Fibroblast of skin of left quadriceps (primary cell): ENCODE measurements at regions not wholly inside any gene's neighbourhood (a gene's known extent, or its start where the extent isn't known, plus 50 kb on each side); places are given as distances from the start of the nearest gene placed in this dataset.

Source experiments
- DNase-seq, 2 experiments: peaks; one replicate each; pipeline ENCODE4 v3.0.0-alpha.2; 2013; ENCODE audit warnings: low read depth in 2 of 2

DNA sequence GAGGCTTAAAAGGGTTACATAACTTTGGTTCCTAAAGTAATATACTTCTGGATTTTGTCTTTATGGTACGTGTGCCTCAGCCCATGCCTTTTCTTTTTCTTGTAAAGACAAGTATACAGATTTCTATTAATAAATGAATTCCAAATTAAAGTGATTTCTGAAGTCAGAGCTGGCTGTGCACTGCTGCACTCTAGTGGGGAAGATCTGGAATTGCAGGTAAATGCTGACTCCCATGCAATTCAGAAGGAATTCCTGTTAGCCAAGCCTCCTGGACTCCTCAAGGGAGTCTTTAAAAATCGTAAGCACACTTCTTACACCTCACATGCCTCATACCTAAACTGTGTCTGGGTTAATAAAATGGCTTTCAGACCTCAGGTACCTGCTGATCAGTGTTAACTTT, 118.4 kb upstream of the SLC7A1 start:
- DNase-seq = no peak

DNA sequence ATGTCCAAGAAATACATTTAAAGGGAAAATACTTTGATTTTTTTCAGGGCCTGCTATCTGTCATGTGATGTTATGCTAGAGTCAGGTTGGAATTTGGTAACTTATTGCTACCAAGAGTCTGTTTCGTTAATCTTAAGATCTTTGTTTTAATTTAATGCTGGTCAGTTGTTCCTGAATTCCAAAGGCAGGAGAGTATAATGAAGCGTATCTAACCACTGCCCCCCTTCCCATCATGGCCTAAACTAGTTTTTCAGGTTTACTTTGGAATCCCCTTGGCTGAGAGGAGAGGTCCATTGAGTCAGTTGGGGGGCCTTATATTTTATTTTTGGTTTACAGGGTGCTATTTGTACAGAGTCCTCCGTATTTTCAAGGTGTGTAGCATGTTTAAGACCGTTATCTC, 116.3 kb upstream of the SLC7A1 start:
- no peak for DNase-seq

DNA sequence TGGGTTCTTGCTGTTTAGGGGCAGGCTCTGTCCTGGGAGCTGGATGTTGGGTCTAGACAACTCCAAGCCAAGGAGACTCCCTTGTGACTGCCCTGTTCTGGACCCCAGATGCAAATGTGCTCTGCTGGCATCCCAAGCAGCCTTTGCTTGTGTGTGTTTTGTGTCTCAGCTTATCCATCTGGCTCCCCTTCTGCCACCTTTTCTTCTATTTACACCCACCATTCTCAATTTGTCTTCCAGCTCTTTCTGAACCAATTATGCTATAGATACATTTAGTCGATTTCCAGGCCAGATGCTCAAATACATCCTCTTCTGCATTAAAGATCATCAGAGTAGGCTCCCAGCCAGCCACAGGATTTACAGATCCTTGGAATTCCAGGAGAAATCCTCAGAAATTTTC, 115.0 kb upstream of the SLC7A1 start:
- no peak for DNase-seq

DNA sequence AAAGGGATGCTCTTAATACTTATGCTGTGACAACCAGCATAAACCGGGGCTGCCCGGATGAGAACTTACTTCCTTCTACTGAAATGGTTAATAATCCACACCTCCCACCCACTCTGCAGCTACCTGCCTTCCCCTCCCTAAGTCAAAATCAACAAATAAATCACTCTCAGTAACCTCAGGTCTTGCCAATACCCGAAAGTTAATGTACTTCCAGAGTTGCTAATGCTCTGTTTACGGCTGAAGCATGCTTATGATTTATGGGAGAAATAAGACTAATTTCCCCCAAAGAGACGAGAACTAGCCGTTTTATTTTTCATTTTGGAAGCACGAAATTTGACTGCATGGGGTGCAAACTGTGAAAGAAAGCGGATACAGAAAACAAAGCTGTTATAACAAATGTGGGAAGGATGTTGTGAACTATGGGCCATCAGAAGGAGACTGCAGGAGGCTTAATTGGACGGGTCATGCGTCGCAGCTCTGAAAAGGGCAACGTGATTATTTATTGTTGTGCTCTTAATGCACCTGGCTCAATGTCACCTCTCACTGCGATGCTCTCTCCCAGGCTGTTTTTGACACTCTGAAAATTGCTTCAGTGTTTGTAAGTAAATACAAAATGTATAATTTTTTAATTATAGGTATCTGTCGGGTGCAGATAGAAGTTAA, 114.0 kb upstream of the SLC7A1 start:
- no peak for DNase-seq

DNA sequence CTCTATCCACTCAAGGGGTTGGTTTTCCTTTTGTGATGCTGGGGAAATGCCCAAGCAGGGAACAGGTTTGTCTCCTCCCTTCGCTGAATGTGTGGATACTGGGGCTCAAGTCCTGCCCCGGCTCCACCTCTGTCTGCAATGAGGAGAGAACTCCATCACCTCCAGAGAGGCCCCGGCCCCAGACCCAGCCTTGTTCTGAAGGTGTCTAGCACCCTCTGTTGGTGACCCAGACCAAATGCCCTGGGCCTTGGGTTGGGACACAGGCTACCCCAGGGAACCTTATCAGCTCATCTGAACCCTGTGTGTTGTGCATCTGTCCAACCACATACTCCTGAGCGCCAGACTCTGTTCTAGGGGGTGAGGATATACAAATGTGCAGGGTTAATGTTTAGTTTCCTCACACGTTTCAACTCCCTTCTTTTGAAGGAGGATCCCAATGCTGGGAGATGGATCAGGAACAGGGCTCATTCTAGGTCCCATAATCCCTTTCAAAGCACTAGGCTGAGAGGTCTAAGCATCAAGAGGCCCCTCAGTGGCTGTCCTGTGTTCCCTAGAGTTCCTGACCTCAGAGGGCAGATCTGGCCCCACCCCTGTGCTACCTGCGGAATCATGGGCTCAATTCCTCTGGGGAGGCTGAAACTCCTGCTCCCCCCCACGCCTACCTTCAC, 112.5 kb upstream of the SLC7A1 start:
- DNase-seq = peak; percentile 12 to 16

DNA sequence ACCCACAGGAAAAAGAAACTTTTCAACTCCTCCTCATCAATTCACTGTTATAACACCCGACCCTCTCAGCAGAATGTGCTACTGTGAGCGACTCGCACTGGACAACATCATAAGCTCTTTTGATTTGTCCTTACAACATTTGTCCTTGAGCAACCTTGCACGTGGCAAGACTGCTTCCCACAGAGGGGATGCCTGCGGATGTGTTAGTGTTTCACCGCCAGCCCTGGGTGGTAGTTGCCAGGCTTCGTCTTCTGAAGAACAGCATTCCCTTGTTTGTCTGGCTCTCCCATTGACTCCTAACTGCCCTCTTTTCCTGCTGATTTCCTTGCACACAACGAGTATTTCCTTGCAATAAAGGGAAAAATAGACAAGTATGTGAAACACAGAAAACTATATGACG, 111.4 kb upstream of the SLC7A1 start:
- DNase-seq = no peak

DNA sequence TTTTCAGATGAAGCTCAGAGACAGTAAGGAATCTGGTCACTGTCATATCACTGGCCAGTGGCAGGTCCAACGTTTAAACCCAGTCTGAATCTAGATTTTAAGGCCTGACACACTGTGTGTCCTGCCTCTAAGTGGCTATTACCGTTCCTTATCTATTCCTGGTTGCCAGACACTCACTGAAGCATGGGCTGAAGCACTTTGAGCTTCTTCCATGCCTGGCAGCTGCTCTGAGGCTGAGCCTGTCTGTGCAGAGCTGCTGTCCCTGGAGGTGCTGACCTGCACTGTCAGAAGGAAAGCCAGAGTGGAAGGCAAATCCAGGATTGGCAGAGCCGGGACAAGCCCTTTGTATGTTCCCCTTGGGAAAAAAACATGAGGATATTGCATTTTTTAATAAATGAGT, 109.2 kb upstream of the SLC7A1 start:
- DNase-seq = no peak

DNA sequence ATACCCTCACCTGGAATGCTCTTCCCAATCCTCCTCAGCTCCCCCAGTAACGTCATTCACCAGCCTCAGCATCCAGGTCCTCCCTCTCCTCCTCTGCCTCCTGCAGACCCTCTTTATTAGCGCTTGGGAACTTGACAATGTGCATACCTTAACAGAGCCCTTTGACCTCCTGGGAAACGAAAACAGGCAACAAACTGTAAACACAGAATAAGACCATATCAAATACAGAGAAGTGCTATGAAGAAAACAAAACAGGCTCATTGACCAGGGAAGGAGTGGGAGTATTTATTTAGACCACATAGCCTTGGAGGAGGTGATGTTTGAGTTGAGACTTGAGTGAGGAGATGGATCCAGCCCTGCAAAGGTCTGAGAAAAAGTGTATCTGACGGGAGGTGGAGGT, 107.9 kb upstream of the SLC7A1 start:
- DNase-seq = no peak

DNA sequence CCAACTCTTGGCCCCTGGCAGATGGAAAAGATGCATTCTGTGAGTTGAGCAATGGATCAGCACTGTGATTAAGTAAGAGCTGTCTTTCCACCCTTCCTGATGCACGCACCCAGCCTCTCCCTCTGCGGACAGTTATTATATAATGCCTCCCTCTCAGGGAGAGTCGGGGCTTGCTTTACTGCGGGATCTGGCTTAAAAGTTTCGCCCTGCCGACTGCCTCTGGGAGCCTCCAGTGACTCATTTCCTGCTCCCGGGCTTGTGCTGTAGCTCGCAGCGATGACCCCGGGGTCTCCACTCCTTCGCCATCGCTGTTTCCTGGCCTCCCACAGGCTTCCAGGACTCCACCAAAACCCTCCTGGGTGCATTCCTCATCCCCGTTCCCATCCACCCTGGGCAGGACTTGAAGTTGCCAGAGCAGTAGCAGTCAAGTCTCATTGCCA, 107.4 kb upstream of the SLC7A1 start:
- DNase-seq = peak; percentile 83

DNA sequence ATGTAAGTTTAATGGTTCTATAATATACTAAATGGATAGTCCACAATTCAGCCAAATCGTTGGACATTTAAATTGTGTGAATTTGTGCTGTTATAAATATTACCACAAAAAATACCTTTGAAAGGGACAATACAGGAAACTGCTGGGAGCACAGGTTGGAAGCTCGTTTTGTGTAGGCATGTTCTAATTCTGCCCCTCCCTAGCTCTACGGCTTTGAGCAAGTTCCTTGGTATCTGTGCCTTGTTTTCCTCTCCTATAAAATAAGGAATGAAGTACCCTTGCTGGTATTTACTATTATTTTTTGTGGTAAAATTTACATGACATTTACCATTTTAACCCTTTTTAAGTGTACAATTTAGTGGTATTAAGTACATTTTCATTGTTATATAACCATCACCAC, 102.6 kb upstream of the SLC7A1 start:
- no peak for DNase-seq

DNA sequence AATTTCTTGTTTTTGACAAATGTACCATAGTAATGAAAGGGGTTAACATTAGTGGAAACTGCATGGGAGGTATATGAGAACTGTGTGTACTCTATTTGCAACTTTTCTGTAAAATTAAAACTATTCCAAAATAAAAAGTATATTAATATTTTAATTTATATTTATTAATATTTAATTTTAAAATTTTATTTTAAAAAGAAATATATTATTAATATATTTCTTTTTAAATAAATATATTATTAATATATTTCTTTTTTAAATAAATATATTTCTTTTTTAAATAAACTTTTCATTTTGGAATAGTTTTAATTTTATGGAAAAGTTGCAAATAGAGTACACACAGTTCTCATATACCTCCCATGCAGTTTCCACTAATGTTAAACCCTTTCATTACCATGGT, 101.1 kb upstream of the SLC7A1 start:
- DNase-seq = no peak

DNA sequence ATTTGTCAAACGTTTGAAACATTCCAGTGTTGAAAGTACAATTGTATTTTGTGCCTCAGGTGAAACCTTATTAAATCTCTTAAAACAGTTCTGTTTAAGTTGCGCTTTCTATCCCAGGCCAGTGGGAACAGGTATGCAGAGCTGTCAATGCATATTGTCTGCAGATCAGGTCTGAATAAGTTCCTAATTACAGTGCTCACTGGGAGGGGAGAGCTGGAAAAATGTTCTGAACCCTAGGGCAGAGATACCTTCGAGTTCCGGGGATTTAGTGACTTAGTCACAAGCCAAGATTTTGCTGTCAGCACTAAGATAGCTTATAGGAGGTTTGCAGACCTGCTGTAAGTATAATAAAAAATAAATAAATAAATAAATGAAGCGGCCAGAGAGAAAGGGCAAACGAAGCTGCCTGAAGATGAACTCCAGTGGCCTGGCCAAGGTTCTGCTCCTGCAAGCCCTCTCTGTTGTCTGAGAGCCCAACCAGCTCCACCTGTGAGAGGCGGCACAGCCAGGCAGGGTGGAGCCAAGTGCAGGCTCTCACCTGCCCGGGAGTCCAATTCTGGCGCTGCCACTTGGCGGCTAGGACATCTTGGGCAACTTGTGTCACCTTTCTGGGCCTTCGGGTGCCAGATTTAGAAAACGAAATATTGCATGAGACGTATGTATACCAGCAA, 97.9 kb upstream of the SLC7A1 start:
- no peak for DNase-seq

DNA sequence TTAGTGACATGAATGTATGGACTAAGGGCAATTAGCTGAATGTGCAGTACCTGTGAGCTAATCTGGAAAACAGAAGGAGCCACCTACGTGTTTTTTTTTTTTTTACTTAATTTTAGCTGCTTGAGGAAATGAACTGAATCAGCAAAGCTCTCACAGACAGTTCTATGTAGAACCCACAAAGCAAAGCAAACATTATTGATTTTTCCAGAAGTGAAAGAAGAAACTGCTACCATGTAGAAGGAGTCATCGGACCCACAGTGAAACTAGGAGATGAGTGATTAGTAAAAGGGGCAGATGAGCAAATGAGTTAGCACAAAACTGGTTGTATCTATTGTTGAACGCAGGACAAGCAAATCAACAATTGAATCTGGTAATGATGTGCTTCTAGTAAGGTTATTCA, 94.1 kb upstream of the SLC7A1 start:
- no peak for DNase-seq

DNA sequence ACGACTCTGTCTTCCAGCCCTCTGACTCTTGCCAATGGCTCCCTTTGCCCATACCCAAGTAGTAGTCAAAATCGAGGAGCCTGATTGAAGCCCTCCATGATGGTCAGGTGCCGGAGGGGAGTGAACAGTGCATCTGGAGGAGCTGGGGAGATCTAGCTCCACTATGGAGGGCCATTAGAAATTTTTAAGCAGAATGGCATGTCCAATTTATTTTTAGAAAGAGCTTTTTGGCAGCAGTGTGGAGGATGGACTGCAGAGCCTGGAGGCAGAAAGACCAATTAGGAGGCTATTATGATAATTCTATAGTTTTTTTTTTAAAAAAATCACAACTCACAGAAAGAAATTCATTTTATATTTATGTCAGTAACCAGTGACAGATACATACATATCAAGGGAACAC, 92.7 kb upstream of the SLC7A1 start:
- no peak for DNase-seq

DNA sequence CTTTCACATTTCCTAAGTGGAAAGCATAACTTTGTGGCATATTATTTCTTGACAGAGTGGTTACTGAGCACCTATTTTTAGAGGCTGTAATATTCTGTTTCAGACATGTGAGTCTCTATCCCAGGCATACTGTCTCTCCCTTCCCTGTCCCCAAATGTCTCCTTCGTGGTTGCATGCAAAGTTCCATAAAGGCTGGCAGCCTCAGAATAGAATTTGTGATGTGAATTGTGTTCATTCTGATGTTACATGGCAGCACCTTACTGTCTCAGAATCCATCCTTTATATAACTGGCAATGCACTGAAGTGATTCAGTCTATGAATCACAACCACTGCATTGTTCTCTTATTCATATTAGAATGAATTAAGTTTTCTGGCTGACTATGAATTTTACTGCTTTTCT, 89.0 kb upstream of the SLC7A1 start:
- DNase-seq = no peak

DNA sequence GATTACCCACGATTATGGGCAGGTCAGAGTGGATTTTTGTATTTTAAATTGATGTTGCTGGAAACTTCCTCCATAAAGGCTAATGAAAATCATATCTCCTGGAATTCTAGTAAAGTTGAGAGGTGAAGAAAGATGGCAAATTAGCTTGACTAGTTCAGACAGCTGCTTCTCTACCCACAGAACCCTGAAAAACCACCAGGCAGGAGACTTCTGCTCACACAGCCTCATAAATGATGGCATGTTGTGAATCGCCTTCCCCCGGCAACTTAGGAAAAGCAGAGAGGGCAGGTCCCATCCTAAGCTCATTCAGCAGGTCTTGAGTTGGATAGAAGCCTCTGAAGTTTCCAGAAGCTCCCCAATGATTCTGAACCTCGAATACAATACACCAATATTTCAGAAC, 87.6 kb upstream of the SLC7A1 start:
- no peak for DNase-seq

DNA sequence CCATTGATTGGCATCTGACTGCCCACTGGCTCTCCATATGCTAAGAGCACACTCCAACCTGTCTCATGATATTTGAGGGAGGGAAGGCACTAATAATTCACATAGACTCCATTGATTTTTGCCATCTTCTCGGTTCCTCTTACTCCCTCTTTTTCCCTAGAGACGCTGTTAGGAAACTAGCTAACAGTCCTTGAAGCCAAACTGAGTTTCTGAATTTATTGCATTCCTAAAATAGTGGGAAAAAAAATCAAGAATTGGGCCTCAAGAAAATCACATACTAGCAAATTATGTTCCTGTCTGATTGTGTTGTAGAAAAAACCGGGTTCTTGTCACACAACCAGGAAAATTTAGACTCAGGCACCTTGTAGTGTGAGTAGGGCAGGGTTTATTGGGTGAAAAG, 86.4 kb upstream of the SLC7A1 start:
- DNase-seq = no peak

DNA sequence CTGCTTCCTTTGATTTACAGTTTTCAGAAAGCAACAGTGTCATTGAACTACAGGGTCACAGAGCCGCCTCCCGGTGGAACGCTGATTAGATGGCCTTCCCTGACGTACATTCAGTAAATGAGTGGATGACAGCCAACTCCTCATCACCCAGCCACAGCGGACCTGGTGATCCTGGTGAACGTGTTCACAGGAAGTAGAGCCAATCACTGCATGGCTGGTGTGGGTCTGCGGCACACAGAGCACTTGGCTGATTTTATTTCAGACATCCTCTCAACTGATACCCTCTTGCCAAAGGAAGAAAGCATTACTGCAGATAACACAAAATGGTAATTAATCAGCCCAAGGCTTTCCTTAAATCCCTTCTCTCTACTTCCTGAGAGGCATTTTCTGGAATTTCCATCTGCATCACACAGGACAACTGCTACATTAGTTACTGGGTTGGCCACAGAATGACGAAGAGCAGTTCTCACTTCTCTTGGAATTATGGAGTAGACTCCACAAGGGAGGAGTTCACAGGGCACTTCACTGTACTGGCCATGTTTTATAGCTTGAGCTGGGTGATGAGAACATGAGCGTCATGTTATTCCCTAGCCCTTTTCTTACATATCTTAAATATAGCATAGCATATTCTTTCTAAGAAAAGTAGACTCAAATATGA, 84.0 kb upstream of the SLC7A1 start:
- DNase-seq = no peak

DNA sequence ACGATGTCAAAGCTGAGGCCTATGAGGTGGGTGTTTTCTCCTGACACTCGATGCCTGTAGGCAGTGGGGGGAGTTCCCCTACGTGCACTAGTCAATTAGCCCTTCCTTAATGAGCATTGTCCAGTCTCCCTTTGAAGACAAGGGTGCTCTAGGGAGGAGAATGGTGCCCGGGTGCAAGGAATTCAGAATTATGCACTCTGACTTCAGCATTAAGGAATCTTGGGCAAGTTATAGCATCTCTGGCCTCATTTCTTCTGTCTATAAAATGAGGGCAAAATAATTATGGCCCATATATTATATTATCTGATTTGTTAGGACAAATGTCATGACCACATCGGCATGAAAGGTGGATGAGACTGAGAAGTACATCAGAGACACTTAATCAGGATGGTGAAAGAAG, 82.1 kb upstream of the SLC7A1 start:
- DNase-seq = no peak

DNA sequence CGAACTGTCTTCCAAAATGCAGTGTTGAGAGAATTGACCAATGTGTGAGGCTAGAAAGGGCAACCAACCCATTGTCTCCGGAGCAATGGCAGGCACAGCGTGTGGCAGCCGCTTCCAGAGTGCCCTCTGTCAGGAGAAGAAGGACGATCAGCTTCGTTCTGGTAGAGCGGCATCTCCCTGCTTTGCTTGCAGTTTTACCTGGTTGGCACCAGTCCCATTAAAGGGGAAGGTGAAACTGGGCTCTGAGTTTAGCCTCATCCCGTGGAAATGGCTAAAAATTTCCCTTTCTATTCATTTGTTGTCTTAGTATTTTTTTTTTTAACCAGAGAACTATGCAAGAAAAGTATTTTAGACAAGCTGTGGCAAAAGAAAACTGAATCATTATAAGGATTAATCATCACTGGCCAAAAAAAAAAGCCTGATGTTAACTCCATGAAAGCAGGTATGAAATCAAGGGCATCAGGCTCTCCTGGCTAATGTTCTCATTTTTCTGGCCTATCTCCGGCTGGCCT, 81.5 kb upstream of the SLC7A1 start:
- peak in 1 of 2 experiments; percentile 10 for DNase-seq

DNA sequence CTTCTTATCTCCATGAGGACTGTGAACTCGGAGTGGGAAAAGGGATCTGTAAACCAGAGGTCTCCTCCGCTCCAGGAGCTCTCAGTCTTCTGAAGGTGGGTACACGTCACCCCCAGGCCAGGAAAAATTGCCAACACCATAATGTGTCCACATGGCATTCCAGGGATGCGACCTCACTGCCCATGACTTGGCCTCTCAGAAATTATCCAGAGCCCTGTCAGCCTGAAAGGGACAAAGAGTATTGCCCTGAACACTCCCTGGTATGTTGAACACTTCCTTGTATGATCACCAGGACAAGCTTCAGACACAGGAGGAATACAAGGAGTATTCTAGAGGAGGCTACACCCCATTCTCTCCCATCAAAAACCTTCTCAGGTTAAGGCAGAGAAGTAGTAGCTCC, 81.0 kb upstream of the SLC7A1 start:
- peak in 1 of 2 experiments; percentile 10 for DNase-seq

DNA sequence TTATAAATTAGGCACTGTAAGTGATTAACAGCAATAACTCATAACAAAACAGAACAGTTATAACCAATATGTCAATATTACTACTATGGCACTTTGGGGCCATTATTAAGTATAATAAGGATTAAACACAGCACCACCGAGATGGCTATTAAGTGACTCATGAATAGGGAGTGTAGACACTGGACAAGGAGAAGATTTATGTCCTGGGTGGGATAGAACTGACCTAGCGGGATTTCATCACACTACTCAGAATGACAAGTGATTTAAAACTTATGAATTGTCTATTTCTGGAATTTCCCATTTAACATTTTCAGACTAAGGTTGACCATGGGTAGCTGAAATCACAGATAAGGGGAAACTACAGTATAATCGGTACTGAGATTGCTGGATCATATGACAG, 79.0 kb upstream of the SLC7A1 start:
- DNase-seq = peak; percentile 35

DNA sequence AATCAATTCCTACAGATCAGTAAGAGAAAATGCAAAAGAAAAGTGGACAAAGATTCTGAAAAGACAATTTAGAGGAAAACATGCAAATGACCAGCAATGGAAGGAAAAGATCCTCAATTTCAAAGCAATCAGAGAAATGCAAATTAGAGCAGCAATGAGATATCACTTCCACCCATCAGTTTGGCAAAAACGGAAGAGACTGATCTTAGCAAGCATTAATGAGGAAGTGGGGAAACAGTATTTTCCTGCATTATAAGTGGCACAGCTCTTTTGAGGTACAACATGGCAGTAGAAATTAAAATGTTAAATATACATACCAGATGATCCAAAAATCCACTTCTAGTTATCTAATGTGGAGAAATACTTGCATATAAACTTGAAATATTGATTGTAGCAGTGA, 69.1 kb upstream of the SLC7A1 start:
- no peak for DNase-seq
